ENCODE measurements at regions not wholly inside any gene's neighbourhood (a gene's known extent, or its start where the extent isn't known, plus 50 kb on each side); places are given as distances from the start of the nearest gene placed in this dataset.
"Not testable (repeated sequence)": the region's sequence is repeated elsewhere in the genome, so short reads cannot be mapped to it uniquely, and the experiment has no call there.

- no peaks in the 10 kb centered on the region for H3K9me3 ChIP-seq (ENCODE audit: control insufficient read depth in 2 of 2, low read length in 2 of 2)
- H3K27me3 ChIP-seq (ENCODE audit: control insufficient read depth in 1 of 2, insufficient read depth in 2 of 2, low read length in 2 of 2), result no peaks in the 10 kb centered on the region
- H3K36me3 ChIP-seq (ENCODE audit: control insufficient read depth in 2 of 2, insufficient read depth in 2 of 2, low read length in 2 of 2), result no peaks in the 10 kb centered on the region
- no peak overlapping the region for H3K27ac ChIP-seq (ENCODE audit: low read length)
- no peak overlapping the region for H3K9ac ChIP-seq (ENCODE audit: low read length in 2 of 2)
- no peaks in the 10 kb centered on the region for H3K4me1 ChIP-seq (ENCODE audit: control insufficient read depth, insufficient read depth, low read length)
- H3K4me3 ChIP-seq (ENCODE audit: low read length in 2 of 2), result no peak overlapping the region
Measured at GRCh38 chr11:38756537-38756936, 2158.5 kb upstream of the RAG2 start.

- Histone ChIP-seq H3K4me1 (ENCODE audit: control insufficient read depth, insufficient read depth, low read length) (no peaks in the 10 kb centered on the region), H3K36me3 (ENCODE audit: control insufficient read depth in 2 of 2, insufficient read depth in 2 of 2, low read length in 2 of 2) (no peaks in the 10 kb centered on the region), H3K27me3 (ENCODE audit: control insufficient read depth in 1 of 2, insufficient read depth in 2 of 2, low read length in 2 of 2) (no peaks in the 10 kb centered on the region), H3K27ac (ENCODE audit: low read length) (no peak overlapping the region), H3K4me3 (ENCODE audit: low read length in 2 of 2) (no peak overlapping the region), H3K9ac (ENCODE audit: low read length in 2 of 2) (no peak overlapping the region), H3K9me3 (ENCODE audit: control insufficient read depth in 2 of 2, low read length in 2 of 2) (no peaks in the 10 kb centered on the region)
Measured at GRCh38 chr11:38751421-38751820, 2153.4 kb upstream of the RAG2 start.

DNA sequence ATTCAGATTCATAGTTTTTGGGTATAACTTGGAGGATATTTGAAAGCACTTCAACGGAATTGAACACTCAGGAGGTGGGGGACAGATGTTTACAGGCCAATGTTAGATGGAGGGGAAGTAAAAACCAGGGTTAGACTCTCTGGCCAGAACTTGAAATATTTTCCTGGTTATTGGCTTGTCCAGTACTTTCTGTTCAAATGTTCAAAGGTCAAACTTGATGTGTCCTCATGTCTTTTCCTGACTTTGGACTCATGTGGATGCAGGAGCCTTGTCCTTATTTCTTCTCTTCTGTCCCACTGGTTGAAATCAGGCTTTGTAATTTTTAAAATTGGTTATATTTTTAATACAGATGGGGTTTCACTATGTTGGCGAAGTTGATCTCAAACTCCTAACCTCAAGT is 2148.5 kb upstream of the RAG2 start:
- not testable (repeated sequence) for H3K27me3 ChIP-seq (ENCODE audit: control insufficient read depth in 1 of 2, insufficient read depth in 2 of 2, low read length in 2 of 2); H3K4me1 ChIP-seq (ENCODE audit: control insufficient read depth, insufficient read depth, low read length); H3K27ac ChIP-seq (ENCODE audit: low read length); H3K4me3 ChIP-seq (ENCODE audit: low read length in 2 of 2); H3K9ac ChIP-seq (ENCODE audit: low read length in 2 of 2); H3K36me3 ChIP-seq (ENCODE audit: control insufficient read depth in 2 of 2, insufficient read depth in 2 of 2, low read length in 2 of 2); H3K9me3 ChIP-seq (ENCODE audit: control insufficient read depth in 2 of 2, low read length in 2 of 2)

DNA sequence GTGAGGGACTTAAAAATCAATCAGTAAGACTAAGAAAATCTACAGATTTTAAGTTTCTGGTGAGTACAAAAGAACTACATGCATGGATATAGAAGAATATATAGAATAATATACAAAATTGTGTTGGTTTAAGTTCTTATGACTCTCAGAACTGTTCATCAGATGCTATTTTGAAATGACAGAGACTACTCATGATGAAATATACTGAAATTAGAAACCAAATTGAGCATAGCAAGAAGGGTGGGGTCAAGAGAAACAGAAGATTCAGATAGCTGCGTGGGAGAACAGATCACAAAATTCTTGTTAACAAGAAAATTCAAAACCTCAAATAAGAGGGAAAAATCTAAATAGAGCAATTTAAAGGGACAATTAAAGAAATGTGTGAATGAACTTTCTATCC is 2125.3 kb upstream of the RAG2 start:
- no peak overlapping the region for H3K27ac ChIP-seq (ENCODE audit: low read length)
- no peaks in the 10 kb centered on the region for H3K4me1 ChIP-seq (ENCODE audit: control insufficient read depth, insufficient read depth, low read length)
- no peak overlapping the region for H3K9ac ChIP-seq (ENCODE audit: low read length in 2 of 2)
- no peaks in the 10 kb centered on the region for H3K36me3 ChIP-seq (ENCODE audit: control insufficient read depth in 2 of 2, insufficient read depth in 2 of 2, low read length in 2 of 2)
- H3K4me3 ChIP-seq (ENCODE audit: low read length in 2 of 2), result no peak overlapping the region
- H3K27me3 ChIP-seq (ENCODE audit: control insufficient read depth in 1 of 2, insufficient read depth in 2 of 2, low read length in 2 of 2), result no peaks in the 10 kb centered on the region
- no peaks in the 10 kb centered on the region for H3K9me3 ChIP-seq (ENCODE audit: control insufficient read depth in 2 of 2, low read length in 2 of 2)

GRCh38 chr11:38721586-38722315 is 2123.7 kb upstream of the RAG2 start:
- Histone ChIP-seq H3K4me1 (ENCODE audit: control insufficient read depth, insufficient read depth, low read length) (no peaks in the 10 kb centered on the region), H3K27ac (ENCODE audit: low read length) (no peak overlapping the region), H3K4me3 (ENCODE audit: low read length in 2 of 2) (no peak overlapping the region), H3K36me3 (ENCODE audit: control insufficient read depth in 2 of 2, insufficient read depth in 2 of 2, low read length in 2 of 2) (no peaks in the 10 kb centered on the region), H3K9ac (ENCODE audit: low read length in 2 of 2) (no peak overlapping the region), H3K27me3 (ENCODE audit: control insufficient read depth in 1 of 2, insufficient read depth in 2 of 2, low read length in 2 of 2) (no peaks in the 10 kb centered on the region), H3K9me3 (ENCODE audit: control insufficient read depth in 2 of 2, low read length in 2 of 2) (no peaks in the 10 kb centered on the region)

- Histone ChIP-seq H3K9ac (ENCODE audit: low read length in 2 of 2) (no peak overlapping the region), H3K4me1 (ENCODE audit: control insufficient read depth, insufficient read depth, low read length) (no peaks in the 10 kb centered on the region), H3K9me3 (ENCODE audit: control insufficient read depth in 2 of 2, low read length in 2 of 2) (no peaks in the 10 kb centered on the region), H3K4me3 (ENCODE audit: low read length in 2 of 2) (no peak overlapping the region), H3K36me3 (ENCODE audit: control insufficient read depth in 2 of 2, insufficient read depth in 2 of 2, low read length in 2 of 2) (no peaks in the 10 kb centered on the region), H3K27me3 (ENCODE audit: control insufficient read depth in 1 of 2, insufficient read depth in 2 of 2, low read length in 2 of 2) (no peaks in the 10 kb centered on the region), H3K27ac (ENCODE audit: low read length) (no peak overlapping the region)
Measured at GRCh38 chr11:38718659-38719058, 2120.6 kb upstream of the RAG2 start.

DNA sequence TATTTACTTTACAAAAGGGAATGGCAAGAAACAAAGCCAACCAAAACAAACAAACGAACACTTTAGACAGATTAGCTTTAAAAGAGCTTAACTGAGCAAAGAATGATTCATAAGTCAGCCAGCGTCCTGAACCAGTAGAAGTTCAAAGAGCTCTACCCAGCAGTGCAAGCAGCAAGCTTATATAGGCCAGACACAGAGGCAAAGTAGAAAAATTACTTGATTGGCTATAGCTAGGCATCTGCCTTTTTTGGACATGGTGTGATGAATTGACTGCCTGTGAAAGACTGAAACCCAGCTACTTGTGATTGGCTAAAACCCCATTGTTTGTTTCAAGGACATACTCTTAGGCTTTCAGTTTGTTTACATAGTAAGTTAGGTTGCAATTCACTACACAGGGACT is 2120.0 kb upstream of the RAG2 start:
- no peak overlapping the region for H3K4me3 ChIP-seq (ENCODE audit: low read length in 2 of 2)
- H3K4me1 ChIP-seq (ENCODE audit: control insufficient read depth, insufficient read depth, low read length), result no peaks in the 10 kb centered on the region
- no peaks in the 10 kb centered on the region for H3K27me3 ChIP-seq (ENCODE audit: control insufficient read depth in 1 of 2, insufficient read depth in 2 of 2, low read length in 2 of 2)
- no peak overlapping the region for H3K27ac ChIP-seq (ENCODE audit: low read length)
- no peaks in the 10 kb centered on the region for H3K36me3 ChIP-seq (ENCODE audit: control insufficient read depth in 2 of 2, insufficient read depth in 2 of 2, low read length in 2 of 2)
- no peak overlapping the region for H3K9ac ChIP-seq (ENCODE audit: low read length in 2 of 2)
- no peaks in the 10 kb centered on the region for H3K9me3 ChIP-seq (ENCODE audit: control insufficient read depth in 2 of 2, low read length in 2 of 2)

DNA sequence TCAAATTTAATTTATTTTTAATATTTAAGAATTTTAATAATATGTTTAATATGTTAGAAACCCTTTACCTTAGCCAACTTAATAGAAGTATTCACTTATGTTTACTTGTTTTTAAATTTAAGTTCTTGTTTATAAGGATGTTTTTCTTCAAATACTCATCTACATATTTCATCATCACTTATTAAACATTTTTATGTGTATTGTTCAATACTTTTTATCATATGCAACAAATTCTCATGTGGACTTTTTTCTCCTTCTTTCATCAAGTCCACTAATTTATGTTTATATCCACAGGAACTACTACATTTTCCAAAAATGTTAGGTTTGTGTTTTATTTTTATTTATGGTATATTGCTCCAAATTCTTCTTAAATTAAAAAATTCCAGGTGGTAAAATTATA is 2113.1 kb upstream of the RAG2 start:
- Histone ChIP-seq H3K9ac (ENCODE audit: low read length in 2 of 2) (no peak overlapping the region), H3K4me1 (ENCODE audit: control insufficient read depth, insufficient read depth, low read length) (no peaks in the 10 kb centered on the region), H3K9me3 (ENCODE audit: control insufficient read depth in 2 of 2, low read length in 2 of 2) (no peaks in the 10 kb centered on the region), H3K27me3 (ENCODE audit: control insufficient read depth in 1 of 2, insufficient read depth in 2 of 2, low read length in 2 of 2) (no peaks in the 10 kb centered on the region), H3K27ac (ENCODE audit: low read length) (no peak overlapping the region), H3K36me3 (ENCODE audit: control insufficient read depth in 2 of 2, insufficient read depth in 2 of 2, low read length in 2 of 2) (no peaks in the 10 kb centered on the region), H3K4me3 (ENCODE audit: low read length in 2 of 2) (no peak overlapping the region)

GRCh38 chr11:38710262-38710661 is 2112.2 kb upstream of the RAG2 start:
- Histone ChIP-seq H3K9ac (ENCODE audit: low read length in 2 of 2) (no peak overlapping the region), H3K27ac (ENCODE audit: low read length) (no peak overlapping the region), H3K36me3 (ENCODE audit: control insufficient read depth in 2 of 2, insufficient read depth in 2 of 2, low read length in 2 of 2) (no peaks in the 10 kb centered on the region), H3K9me3 (ENCODE audit: control insufficient read depth in 2 of 2, low read length in 2 of 2) (no peaks in the 10 kb centered on the region), H3K27me3 (ENCODE audit: control insufficient read depth in 1 of 2, insufficient read depth in 2 of 2, low read length in 2 of 2) (no peaks in the 10 kb centered on the region), H3K4me3 (ENCODE audit: low read length in 2 of 2) (no peak overlapping the region), H3K4me1 (ENCODE audit: control insufficient read depth, insufficient read depth, low read length) (no peaks in the 10 kb centered on the region)

GRCh38 chr11:38700111-38700510 is 2102.1 kb upstream of the RAG2 start:
- H3K27ac ChIP-seq (ENCODE audit: low read length), result no peak overlapping the region
- H3K36me3 ChIP-seq (ENCODE audit: control insufficient read depth in 2 of 2, insufficient read depth in 2 of 2, low read length in 2 of 2), result no peaks in the 10 kb centered on the region
- H3K9ac ChIP-seq (ENCODE audit: low read length in 2 of 2), result no peak overlapping the region
- H3K27me3 ChIP-seq (ENCODE audit: control insufficient read depth in 1 of 2, insufficient read depth in 2 of 2, low read length in 2 of 2), result no peaks in the 10 kb centered on the region
- H3K4me1 ChIP-seq (ENCODE audit: control insufficient read depth, insufficient read depth, low read length), result no peaks in the 10 kb centered on the region
- H3K9me3 ChIP-seq (ENCODE audit: control insufficient read depth in 2 of 2, low read length in 2 of 2), result no peaks in the 10 kb centered on the region
- no peak overlapping the region for H3K4me3 ChIP-seq (ENCODE audit: low read length in 2 of 2)

- Histone ChIP-seq H3K9ac (ENCODE audit: low read length in 2 of 2) (no peak overlapping the region), H3K27me3 (ENCODE audit: control insufficient read depth in 1 of 2, insufficient read depth in 2 of 2, low read length in 2 of 2) (no peaks in the 10 kb centered on the region), H3K4me3 (ENCODE audit: low read length in 2 of 2) (no peak overlapping the region), H3K4me1 (ENCODE audit: control insufficient read depth, insufficient read depth, low read length) (no peaks in the 10 kb centered on the region), H3K9me3 (ENCODE audit: control insufficient read depth in 2 of 2, low read length in 2 of 2) (no peaks in the 10 kb centered on the region), H3K27ac (ENCODE audit: low read length) (no peak overlapping the region), H3K36me3 (ENCODE audit: control insufficient read depth in 2 of 2, insufficient read depth in 2 of 2, low read length in 2 of 2) (no peaks in the 10 kb centered on the region)
Measured at GRCh38 chr11:38693306-38693705, 2095.3 kb upstream of the RAG2 start.
